IPS DF 4.7 (cell line): ENCODE measurements at regions not wholly inside any gene's neighbourhood (a gene's known extent, or its start where the extent isn't known, plus 50 kb on each side); places are given as distances from the start of the nearest gene placed in this dataset.

ENCODE experiments used
- DNase-seq: peaks from one replicate; pipeline ENCODE4 v3.0.0-alpha.2; 2013; ENCODE audit warnings: low spot score; ENCODE audit errors: extremely low read depth

- no peak for DNase-seq
Measured at GRCh38 chr19:32232449-32232848, 113.0 kb upstream of the ZNF507 start.

GRCh38 chr19:32233091-32233490, 112.3 kb upstream of the ZNF507 start:
- no peak for DNase-seq

- DNase-seq, result no peak
Measured at GRCh38 chr19:32233885-32234284, 111.5 kb upstream of the ZNF507 start.

GRCh38 chr19:32234663-32235217, 110.7 kb upstream of the ZNF507 start:
- DNase-seq, result no peak

- DNase-seq, result no peak
Measured at GRCh38 chr19:32238076-32238475, 107.3 kb upstream of the ZNF507 start.

- no peak for DNase-seq
Measured at GRCh38 chr19:32240316-32240715, 105.1 kb upstream of the ZNF507 start.

- no peak for DNase-seq
Measured at GRCh38 chr19:32241306-32241705, 104.1 kb upstream of the ZNF507 start.

GRCh38 chr19:32241932-32242710, 103.3 kb upstream of the ZNF507 start:
- DNase-seq, result no peak

- DNase-seq, result no peak
Measured at GRCh38 chr19:32246006-32246405, 99.4 kb upstream of the ZNF507 start.

- no peak for DNase-seq
Measured at GRCh38 chr19:32251634-32252332, 93.6 kb upstream of the ZNF507 start.

GRCh38 chr19:32252333-32252669, 93.1 kb upstream of the ZNF507 start:
- DNase-seq, result no peak

GRCh38 chr19:32253683-32254508, 91.5 kb upstream of the ZNF507 start:
- DNase-seq, result no peak

GRCh38 chr19:32254509-32254890, 90.9 kb upstream of the ZNF507 start:
- no peak for DNase-seq

GRCh38 chr19:32255536-32256295, 89.7 kb upstream of the ZNF507 start:
- no peak for DNase-seq

- no peak for DNase-seq
Measured at GRCh38 chr19:32256341-32256975, 89.0 kb upstream of the ZNF507 start.

- no peak for DNase-seq
Measured at GRCh38 chr19:32257326-32258073, 87.9 kb upstream of the ZNF507 start.

- DNase-seq, result no peak
Measured at GRCh38 chr19:32258167-32258566, 87.2 kb upstream of the ZNF507 start.

- DNase-seq, result no peak
Measured at GRCh38 chr19:32264568-32264967, 80.8 kb upstream of the ZNF507 start.

GRCh38 chr19:32265995-32266394, 79.4 kb upstream of the ZNF507 start:
- no peak for DNase-seq

GRCh38 chr19:32266460-32266859, 79.0 kb upstream of the ZNF507 start:
- DNase-seq, result no peak
